ENCODE measurements at regions not wholly inside any gene's neighbourhood (a gene's known extent, or its start where the extent isn't known, plus 50 kb on each side); places are given as distances from the start of the nearest gene placed in this dataset.

DNA sequence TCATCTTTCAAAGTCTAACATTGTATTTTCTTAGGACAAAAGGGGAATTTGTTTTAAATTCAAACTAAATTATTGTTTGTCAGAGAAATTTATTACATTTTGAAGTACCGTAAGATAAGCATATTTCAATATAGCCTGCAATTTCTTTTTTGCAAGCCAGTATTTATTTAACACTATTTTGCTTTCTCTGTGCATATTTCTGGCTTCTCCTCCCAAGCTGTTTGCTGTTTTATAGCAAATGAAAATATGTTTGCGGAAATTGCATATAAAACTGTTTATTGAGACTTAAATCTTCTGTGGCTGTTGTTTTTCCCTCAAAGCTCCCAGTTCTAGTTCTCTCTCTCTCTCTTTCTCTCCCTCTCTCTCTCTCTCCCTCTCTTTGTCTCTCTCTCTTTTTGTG lies 866.8 kb downstream of the FAM181B start:
- H3K9me3 ChIP-seq (ENCODE audit: control insufficient read depth in 5 of 5, low read length in 5 of 5) = no peaks in the 10 kb centered on the region
- no peaks in the 10 kb centered on the region for H3K36me3 ChIP-seq (ENCODE audit: control insufficient read depth in 5 of 5, insufficient read depth in 5 of 5, low read length in 5 of 5)
- no peaks in the 10 kb centered on the region for H3K27me3 ChIP-seq (ENCODE audit: control insufficient read depth in 5 of 5, insufficient read depth in 4 of 5, low read length in 5 of 5)
- no peak overlapping the region for H3K4me3 ChIP-seq (ENCODE audit: low read depth in 1 of 5, low read length in 5 of 5)
- H3K4me1 ChIP-seq (ENCODE audit: control insufficient read depth in 5 of 5, insufficient read depth in 5 of 5, low read length in 5 of 5) = no peaks in the 10 kb centered on the region
- H3K9ac ChIP-seq (ENCODE audit: low read length in 5 of 5) = no peak overlapping the region
- H3K27ac ChIP-seq (ENCODE audit: low read depth, low read length) = no peak overlapping the region

DNA sequence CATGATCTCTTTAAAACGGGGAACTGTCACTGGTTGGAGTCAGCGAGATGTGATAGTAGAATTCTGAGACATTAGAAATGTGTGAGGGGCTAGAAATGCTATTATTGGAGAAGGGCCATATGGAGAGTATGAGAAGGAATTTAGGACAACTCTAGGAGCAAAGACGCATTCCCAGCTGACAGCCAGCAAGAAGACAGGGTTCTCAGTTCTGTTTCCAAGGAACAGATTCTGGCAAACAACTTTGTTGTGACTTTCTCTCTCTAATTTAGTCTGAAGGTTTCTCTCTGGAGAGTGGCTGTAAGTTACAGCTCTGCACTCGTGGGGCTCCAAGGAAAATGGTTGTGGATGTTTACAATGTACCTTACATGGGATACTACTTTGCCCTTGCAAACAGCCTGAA lies 876.3 kb downstream of the FAM181B start:
- no peaks in the 10 kb centered on the region for H3K27me3 ChIP-seq (ENCODE audit: control insufficient read depth in 5 of 5, insufficient read depth in 4 of 5, low read length in 5 of 5)

DNA sequence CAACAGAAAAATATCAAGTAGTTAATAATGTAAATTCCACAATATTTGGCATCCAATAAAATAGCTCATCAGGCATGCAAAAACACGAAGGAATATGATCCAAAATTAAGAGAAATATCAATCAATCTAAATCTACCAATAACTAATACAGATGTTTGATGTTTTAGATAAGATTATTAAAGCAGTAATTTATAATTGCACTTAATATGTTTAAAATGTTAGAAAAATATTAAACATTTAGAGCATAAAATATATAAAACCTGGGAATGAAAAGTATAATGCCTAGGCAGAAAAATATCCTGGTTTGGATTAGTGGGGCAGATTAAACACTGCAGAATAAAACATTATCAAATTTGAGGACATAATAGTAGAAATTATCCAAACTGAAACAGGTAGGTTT lies 879.9 kb downstream of the FAM181B start:
- no peaks in the 10 kb centered on the region for H3K4me1 ChIP-seq (ENCODE audit: control insufficient read depth in 5 of 5, insufficient read depth in 5 of 5, low read length in 5 of 5)
- H3K4me3 ChIP-seq (ENCODE audit: low read depth in 1 of 5, low read length in 5 of 5) = no peak overlapping the region
- no peak overlapping the region for H3K27ac ChIP-seq (ENCODE audit: low read depth, low read length)
- no peaks in the 10 kb centered on the region for H3K27me3 ChIP-seq (ENCODE audit: control insufficient read depth in 5 of 5, insufficient read depth in 4 of 5, low read length in 5 of 5)
- H3K36me3 ChIP-seq (ENCODE audit: control insufficient read depth in 5 of 5, insufficient read depth in 5 of 5, low read length in 5 of 5) = no peaks in the 10 kb centered on the region
- H3K9me3 ChIP-seq (ENCODE audit: control insufficient read depth in 5 of 5, low read length in 5 of 5) = no peaks in the 10 kb centered on the region
- no peak overlapping the region for H3K9ac ChIP-seq (ENCODE audit: low read length in 5 of 5)

More for the DNA sequence above, 876.3 kb downstream of the FAM181B start:
- Histone ChIP-seq H3K9me3 (ENCODE audit: control insufficient read depth in 5 of 5, low read length in 5 of 5) (no peaks in the 10 kb centered on the region), H3K36me3 (ENCODE audit: control insufficient read depth in 5 of 5, insufficient read depth in 5 of 5, low read length in 5 of 5) (no peaks in the 10 kb centered on the region), H3K4me3 (ENCODE audit: low read depth in 1 of 5, low read length in 5 of 5) (no peak overlapping the region), H3K27ac (ENCODE audit: low read depth, low read length) (no peak overlapping the region), H3K9ac (ENCODE audit: low read length in 5 of 5) (no peak overlapping the region), H3K4me1 (ENCODE audit: control insufficient read depth in 5 of 5, insufficient read depth in 5 of 5, low read length in 5 of 5) (no peaks in the 10 kb centered on the region)

DNA sequence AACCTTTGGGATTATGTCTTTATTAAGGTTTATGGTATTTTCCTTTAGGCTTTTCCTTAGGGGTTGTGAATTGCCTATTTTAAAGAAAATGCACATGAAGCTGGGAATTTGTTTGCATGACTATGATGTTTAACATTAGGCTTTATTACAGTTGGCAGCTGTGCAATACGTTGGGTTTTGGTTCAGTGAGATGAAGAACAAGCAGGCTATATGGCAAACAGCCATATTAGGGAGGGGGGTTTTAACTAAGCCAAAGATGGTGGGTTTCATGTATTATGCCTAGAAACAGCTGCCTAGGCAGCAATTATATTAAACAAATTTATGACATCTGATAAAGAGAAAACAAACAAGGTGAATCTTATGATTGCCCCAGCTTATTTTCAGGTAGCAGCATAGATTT lies 880.8 kb downstream of the FAM181B start:
- Histone ChIP-seq H3K27ac (ENCODE audit: low read depth, low read length) (no peak overlapping the region), H3K4me1 (ENCODE audit: control insufficient read depth in 5 of 5, insufficient read depth in 5 of 5, low read length in 5 of 5) (no peaks in the 10 kb centered on the region), H3K9ac (ENCODE audit: low read length in 5 of 5) (no peak overlapping the region), H3K9me3 (ENCODE audit: control insufficient read depth in 5 of 5, low read length in 5 of 5) (no peaks in the 10 kb centered on the region), H3K36me3 (ENCODE audit: control insufficient read depth in 5 of 5, insufficient read depth in 5 of 5, low read length in 5 of 5) (no peaks in the 10 kb centered on the region), H3K27me3 (ENCODE audit: control insufficient read depth in 5 of 5, insufficient read depth in 4 of 5, low read length in 5 of 5) (no peaks in the 10 kb centered on the region), H3K4me3 (ENCODE audit: low read depth in 1 of 5, low read length in 5 of 5) (no peak overlapping the region)

DNA sequence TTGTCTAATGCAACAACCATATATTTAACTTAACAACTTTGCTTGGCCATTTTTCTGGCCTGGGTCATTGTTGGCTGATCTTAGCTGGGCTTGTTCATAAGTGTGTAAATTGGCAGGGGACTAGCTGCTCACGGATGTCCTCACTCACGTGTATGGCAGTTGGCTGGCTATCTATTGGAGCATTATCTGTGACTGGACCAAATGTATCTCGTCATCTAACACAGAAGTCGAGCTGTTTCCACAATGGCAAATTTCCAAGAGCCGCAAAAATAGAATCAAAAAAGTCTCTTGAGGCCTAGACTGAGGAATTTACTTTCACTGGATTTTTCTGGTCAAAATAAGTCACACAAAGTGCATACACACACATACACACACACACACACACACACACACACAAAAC lies 893.3 kb downstream of the FAM181B start:
- no peak overlapping the region for H3K9ac ChIP-seq (ENCODE audit: low read length in 5 of 5)
- H3K4me1 ChIP-seq (ENCODE audit: control insufficient read depth in 5 of 5, insufficient read depth in 5 of 5, low read length in 5 of 5) = peaks cover 0 to 7% (median 0%) of the 10 kb centered on the region in 5 donors
- no peaks in the 10 kb centered on the region for H3K9me3 ChIP-seq (ENCODE audit: control insufficient read depth in 5 of 5, low read length in 5 of 5)
- H3K4me3 ChIP-seq (ENCODE audit: low read depth in 1 of 5, low read length in 5 of 5) = no peak overlapping the region
- H3K36me3 ChIP-seq (ENCODE audit: control insufficient read depth in 5 of 5, insufficient read depth in 5 of 5, low read length in 5 of 5) = no peaks in the 10 kb centered on the region
- no peak overlapping the region for H3K27ac ChIP-seq (ENCODE audit: low read depth, low read length)
- no peaks in the 10 kb centered on the region for H3K27me3 ChIP-seq (ENCODE audit: control insufficient read depth in 5 of 5, insufficient read depth in 4 of 5, low read length in 5 of 5)

DNA sequence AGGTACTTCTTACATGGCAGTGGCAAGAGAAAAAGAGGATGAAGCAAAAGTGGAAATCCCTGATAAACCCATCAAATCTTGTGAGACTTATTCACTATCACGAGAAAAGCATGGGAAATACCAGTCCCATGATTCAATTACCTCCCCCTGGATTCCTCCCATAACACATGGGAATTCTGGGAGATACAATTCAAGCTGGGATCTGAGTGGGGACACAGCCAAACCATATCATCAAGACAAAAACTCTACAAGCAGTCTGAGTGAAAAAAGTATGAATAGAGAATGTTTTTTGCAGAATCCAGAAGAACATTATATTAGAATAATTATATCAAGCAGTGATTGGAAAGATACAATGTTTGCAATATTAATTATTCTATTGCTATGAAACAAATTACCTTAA lies 893.7 kb downstream of the FAM181B start:
- Histone ChIP-seq H3K4me1 (ENCODE audit: control insufficient read depth in 5 of 5, insufficient read depth in 5 of 5, low read length in 5 of 5) (peaks cover 0 to 7% (median 0%) of the 10 kb centered on the region in 5 donors), H3K4me3 (ENCODE audit: low read depth in 1 of 5, low read length in 5 of 5) (no peak overlapping the region), H3K27me3 (ENCODE audit: control insufficient read depth in 5 of 5, insufficient read depth in 4 of 5, low read length in 5 of 5) (no peaks in the 10 kb centered on the region), H3K9me3 (ENCODE audit: control insufficient read depth in 5 of 5, low read length in 5 of 5) (no peaks in the 10 kb centered on the region), H3K9ac (ENCODE audit: low read length in 5 of 5) (no peak overlapping the region), H3K27ac (ENCODE audit: low read depth, low read length) (no peak overlapping the region), H3K36me3 (ENCODE audit: control insufficient read depth in 5 of 5, insufficient read depth in 5 of 5, low read length in 5 of 5) (no peaks in the 10 kb centered on the region)

DNA sequence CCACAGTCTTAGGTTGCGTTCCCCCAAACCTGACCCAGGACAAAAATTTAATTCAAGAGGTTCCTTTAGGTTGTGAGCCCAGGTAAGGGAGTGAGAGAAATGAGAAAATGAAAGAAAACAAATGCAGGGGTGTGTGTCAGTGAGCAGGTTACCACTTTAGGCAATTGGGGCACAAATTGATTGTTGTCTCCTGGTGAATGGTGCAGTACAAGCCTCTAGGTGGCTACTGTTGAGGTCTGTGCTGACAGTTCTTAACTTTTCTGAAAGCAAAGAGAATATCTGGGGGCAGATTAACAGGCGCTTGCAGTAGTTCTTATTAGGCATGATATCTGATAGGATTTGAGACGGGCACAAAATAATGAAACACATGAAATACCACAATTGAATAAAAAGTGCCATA lies 894.6 kb downstream of the FAM181B start:
- Histone ChIP-seq H3K9ac (ENCODE audit: low read length in 5 of 5) (no peak overlapping the region), H3K4me1 (ENCODE audit: control insufficient read depth in 5 of 5, insufficient read depth in 5 of 5, low read length in 5 of 5) (peaks cover 0 to 7% (median 0%) of the 10 kb centered on the region in 5 donors), H3K27me3 (ENCODE audit: control insufficient read depth in 5 of 5, insufficient read depth in 4 of 5, low read length in 5 of 5) (no peaks in the 10 kb centered on the region), H3K27ac (ENCODE audit: low read depth, low read length) (no peak overlapping the region), H3K36me3 (ENCODE audit: control insufficient read depth in 5 of 5, insufficient read depth in 5 of 5, low read length in 5 of 5) (no peaks in the 10 kb centered on the region), H3K4me3 (ENCODE audit: low read depth in 1 of 5, low read length in 5 of 5) (no peak overlapping the region), H3K9me3 (ENCODE audit: control insufficient read depth in 5 of 5, low read length in 5 of 5) (peaks cover 0 to 3% (median 0%) of the 10 kb centered on the region in 5 donors)

DNA sequence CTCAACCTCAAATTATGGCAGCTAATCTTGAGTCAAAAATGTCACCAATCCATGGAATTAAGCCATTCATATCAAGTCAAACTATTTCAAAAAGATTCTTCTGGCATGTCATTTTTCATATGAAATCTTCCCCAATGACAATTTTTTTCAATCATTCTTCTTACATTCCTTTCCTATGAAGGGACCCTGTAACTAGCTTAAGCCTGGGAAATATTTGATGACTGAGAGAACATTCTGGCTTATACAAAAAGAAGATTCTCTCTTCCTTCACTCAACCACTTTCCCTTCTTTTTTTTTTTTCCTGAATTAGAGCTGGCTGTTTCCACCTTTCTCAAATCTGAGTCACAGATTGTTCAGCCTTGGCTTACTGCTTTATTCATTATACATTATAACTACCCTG lies 903.7 kb downstream of the FAM181B start:
- Histone ChIP-seq H3K4me3 (ENCODE audit: low read depth in 1 of 5, low read length in 5 of 5) (no peak overlapping the region), H3K36me3 (ENCODE audit: control insufficient read depth in 5 of 5, insufficient read depth in 5 of 5, low read length in 5 of 5) (no peaks in the 10 kb centered on the region), H3K9ac (ENCODE audit: low read length in 5 of 5) (no peak overlapping the region)

DNA sequence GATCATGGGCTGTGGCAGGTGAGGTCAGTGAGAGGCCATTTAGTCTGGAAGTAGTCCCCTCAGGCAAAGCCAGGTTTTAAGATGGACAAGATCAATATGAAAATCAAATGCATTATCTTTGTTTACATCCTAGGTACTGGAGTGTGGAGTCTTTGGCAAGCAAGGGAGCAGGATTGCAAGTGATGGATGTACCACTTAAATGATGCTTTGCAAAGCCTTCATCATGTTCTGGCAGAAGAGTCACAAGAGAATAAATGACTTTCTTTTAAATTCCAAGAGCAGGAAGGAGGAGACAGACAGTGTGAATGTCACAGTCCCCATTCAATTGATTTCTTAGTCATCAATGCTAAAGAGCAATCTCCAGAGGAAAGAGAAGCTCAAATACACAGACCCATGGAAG lies 908.3 kb downstream of the FAM181B start:
- Histone ChIP-seq H3K4me3 (ENCODE audit: low read depth in 1 of 5, low read length in 5 of 5) (no peak overlapping the region), H3K9me3 (ENCODE audit: control insufficient read depth in 5 of 5, low read length in 5 of 5) (peaks cover 0 to 2% (median 0%) of the 10 kb centered on the region in 5 donors), H3K36me3 (ENCODE audit: control insufficient read depth in 5 of 5, insufficient read depth in 5 of 5, low read length in 5 of 5) (no peaks in the 10 kb centered on the region), H3K27ac (ENCODE audit: low read depth, low read length) (no peak overlapping the region), H3K27me3 (ENCODE audit: control insufficient read depth in 5 of 5, insufficient read depth in 4 of 5, low read length in 5 of 5) (no peaks in the 10 kb centered on the region), H3K9ac (ENCODE audit: low read length in 5 of 5) (no peak overlapping the region), H3K4me1 (ENCODE audit: control insufficient read depth in 5 of 5, insufficient read depth in 5 of 5, low read length in 5 of 5) (no peaks in the 10 kb centered on the region)

More for the DNA sequence above, 903.7 kb downstream of the FAM181B start:
- peaks cover 2 to 18% (median 11%) of the 10 kb centered on the region in 5 donors for H3K9me3 ChIP-seq (ENCODE audit: control insufficient read depth in 5 of 5, low read length in 5 of 5)
- no peak overlapping the region for H3K27ac ChIP-seq (ENCODE audit: low read depth, low read length)
- H3K4me1 ChIP-seq (ENCODE audit: control insufficient read depth in 5 of 5, insufficient read depth in 5 of 5, low read length in 5 of 5) = no peaks in the 10 kb centered on the region
- no peaks in the 10 kb centered on the region for H3K27me3 ChIP-seq (ENCODE audit: control insufficient read depth in 5 of 5, insufficient read depth in 4 of 5, low read length in 5 of 5)

DNA sequence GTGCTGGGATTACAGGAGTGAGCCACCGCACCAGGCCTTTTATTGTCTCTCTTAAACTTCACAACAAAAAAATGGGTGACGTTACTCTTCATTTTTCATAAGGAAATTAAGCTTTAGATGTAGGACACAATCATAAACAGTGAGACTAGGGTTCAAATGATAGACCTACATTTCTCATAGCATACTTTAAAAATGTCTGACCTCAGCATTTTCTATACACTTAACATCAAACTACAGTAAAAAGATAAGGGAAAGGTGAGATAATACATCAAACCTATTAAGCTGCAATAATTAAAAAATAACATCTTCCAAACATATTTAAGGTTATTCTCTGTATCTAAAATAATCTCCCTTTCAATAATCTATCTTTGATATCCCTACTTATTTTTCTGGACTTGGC lies 914.2 kb downstream of the FAM181B start:
- H3K36me3 ChIP-seq (ENCODE audit: control insufficient read depth in 5 of 5, insufficient read depth in 5 of 5, low read length in 5 of 5) = no peaks in the 10 kb centered on the region
- no peak overlapping the region for H3K4me3 ChIP-seq (ENCODE audit: low read depth in 1 of 5, low read length in 5 of 5)
- no peaks in the 10 kb centered on the region for H3K27me3 ChIP-seq (ENCODE audit: control insufficient read depth in 5 of 5, insufficient read depth in 4 of 5, low read length in 5 of 5)
- no peaks in the 10 kb centered on the region for H3K9me3 ChIP-seq (ENCODE audit: control insufficient read depth in 5 of 5, low read length in 5 of 5)
- H3K4me1 ChIP-seq (ENCODE audit: control insufficient read depth in 5 of 5, insufficient read depth in 5 of 5, low read length in 5 of 5) = no peaks in the 10 kb centered on the region
- no peak overlapping the region for H3K9ac ChIP-seq (ENCODE audit: low read length in 5 of 5)
- no peak overlapping the region for H3K27ac ChIP-seq (ENCODE audit: low read depth, low read length)

DNA sequence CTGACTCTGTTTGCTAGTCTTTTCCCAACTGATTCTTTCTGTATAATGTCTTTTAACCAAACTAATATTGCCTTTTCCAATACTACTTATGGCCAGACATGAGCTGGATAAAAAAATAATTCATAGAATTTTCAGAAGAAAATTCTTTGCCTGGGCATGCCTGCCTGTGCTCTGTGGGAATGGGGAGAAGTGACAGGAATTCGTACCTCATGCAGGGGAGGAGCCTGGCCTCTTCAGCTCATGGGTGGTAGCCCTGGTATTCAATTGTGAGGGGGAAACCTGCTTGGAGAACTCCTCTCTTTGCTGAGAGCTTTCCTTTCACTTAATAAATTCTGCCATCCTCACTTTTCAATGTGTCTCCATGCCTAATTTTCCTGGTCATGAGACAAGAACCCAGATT lies 928.8 kb downstream of the FAM181B start:
- H3K4me3 ChIP-seq (ENCODE audit: low read depth in 1 of 5, low read length in 5 of 5) = no peak overlapping the region
- no peak overlapping the region for H3K27ac ChIP-seq (ENCODE audit: low read depth, low read length)
- no peaks in the 10 kb centered on the region for H3K9me3 ChIP-seq (ENCODE audit: control insufficient read depth in 5 of 5, low read length in 5 of 5)
- H3K4me1 ChIP-seq (ENCODE audit: control insufficient read depth in 5 of 5, insufficient read depth in 5 of 5, low read length in 5 of 5) = no peaks in the 10 kb centered on the region
- H3K36me3 ChIP-seq (ENCODE audit: control insufficient read depth in 5 of 5, insufficient read depth in 5 of 5, low read length in 5 of 5) = no peaks in the 10 kb centered on the region
- H3K9ac ChIP-seq (ENCODE audit: low read length in 5 of 5) = no peak overlapping the region
- H3K27me3 ChIP-seq (ENCODE audit: control insufficient read depth in 5 of 5, insufficient read depth in 4 of 5, low read length in 5 of 5) = no peaks in the 10 kb centered on the region

Data from subcutaneous abdominal adipose tissue (tissue), 5 donors.